ENCODE measurements at regions not wholly inside any gene's neighbourhood (a gene's known extent, or its start where the extent isn't known, plus 50 kb on each side); places are given as distances from the start of the nearest gene placed in this dataset.

DNA sequence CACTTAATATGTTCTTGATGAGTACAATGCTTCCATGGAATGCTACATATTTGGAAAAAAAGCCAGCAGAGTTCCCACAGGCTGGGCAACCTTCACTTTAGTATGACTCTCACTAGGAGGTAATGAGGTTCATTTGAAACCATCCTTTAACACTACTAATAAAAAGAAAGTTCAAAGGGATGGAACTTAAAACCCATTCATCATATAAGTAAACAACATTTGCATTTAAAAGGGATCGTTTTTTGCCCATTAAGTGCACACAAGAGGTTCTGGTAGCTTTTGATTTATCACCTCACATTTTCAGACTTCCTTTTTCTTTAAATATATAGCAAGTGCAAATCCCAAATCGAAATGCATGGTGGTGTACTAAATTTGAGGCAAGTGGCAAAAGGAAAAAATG lies 270.8 kb upstream of the DCC start:
- ChIA-PET POLR2A (no interaction called here), CTCF (no interaction called here)
- DNase-seq (ENCODE audit: low spot score) (no peak), ATAC-seq (no peak)
- H3K27ac Mint-ChIP-seq = no peak overlapping the region
- no peak overlapping the region for H3K4me3 Mint-ChIP-seq
- H3K4me1 Mint-ChIP-seq = peaks cover 14% of the 10 kb centered on the region
- peaks cover 23% of the 10 kb centered on the region for H3K36me3 Mint-ChIP-seq
- peaks cover 47% of the 10 kb centered on the region for H3K9me3 Mint-ChIP-seq
- no peak for TF ChIP-seq TEAD4 (CRISPR knock-in tag; IDR thresholded peaks at IDR 0.05)
- TF ChIP-seq TP53 (CRISPR knock-in tag; IDR thresholded peaks at IDR 0.05) = no peak
- TF ChIP-seq PRRX2 (CRISPR knock-in tag; IDR thresholded peaks at IDR 0.05) = no peak
- TF ChIP-seq, protein P1, sequence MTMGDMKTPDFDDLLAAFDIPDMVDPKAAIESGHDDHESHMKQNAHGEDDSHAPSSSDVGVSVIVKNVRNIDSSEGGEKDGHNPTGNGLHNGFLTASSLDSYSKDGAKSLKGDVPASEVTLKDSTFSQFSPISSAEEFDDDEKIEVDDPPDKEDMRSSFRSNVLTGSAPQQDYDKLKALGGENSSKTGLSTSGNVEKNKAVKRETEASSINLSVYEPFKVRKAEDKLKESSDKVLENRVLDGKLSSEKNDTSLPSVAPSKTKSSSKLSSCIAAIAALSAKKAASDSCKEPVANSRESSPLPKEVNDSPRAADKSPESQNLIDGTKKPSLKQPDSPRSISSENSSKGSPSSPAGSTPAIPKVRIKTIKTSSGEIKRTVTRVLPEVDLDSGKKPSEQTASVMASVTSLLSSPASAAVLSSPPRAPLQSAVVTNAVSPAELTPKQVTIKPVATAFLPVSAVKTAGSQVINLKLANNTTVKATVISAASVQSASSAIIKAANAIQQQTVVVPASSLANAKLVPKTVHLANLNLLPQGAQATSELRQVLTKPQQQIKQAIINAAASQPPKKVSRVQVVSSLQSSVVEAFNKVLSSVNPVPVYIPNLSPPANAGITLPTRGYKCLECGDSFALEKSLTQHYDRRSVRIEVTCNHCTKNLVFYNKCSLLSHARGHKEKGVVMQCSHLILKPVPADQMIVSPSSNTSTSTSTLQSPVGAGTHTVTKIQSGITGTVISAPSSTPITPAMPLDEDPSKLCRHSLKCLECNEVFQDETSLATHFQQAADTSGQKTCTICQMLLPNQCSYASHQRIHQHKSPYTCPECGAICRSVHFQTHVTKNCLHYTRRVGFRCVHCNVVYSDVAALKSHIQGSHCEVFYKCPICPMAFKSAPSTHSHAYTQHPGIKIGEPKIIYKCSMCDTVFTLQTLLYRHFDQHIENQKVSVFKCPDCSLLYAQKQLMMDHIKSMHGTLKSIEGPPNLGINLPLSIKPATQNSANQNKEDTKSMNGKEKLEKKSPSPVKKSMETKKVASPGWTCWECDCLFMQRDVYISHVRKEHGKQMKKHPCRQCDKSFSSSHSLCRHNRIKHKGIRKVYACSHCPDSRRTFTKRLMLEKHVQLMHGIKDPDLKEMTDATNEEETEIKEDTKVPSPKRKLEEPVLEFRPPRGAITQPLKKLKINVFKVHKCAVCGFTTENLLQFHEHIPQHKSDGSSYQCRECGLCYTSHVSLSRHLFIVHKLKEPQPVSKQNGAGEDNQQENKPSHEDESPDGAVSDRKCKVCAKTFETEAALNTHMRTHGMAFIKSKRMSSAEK (CRISPR knock-in tag; IDR thresholded peaks at IDR 0.05; ENCODE audit: borderline replicate concordance) = no peak
- TF ChIP-seq, protein P2, sequence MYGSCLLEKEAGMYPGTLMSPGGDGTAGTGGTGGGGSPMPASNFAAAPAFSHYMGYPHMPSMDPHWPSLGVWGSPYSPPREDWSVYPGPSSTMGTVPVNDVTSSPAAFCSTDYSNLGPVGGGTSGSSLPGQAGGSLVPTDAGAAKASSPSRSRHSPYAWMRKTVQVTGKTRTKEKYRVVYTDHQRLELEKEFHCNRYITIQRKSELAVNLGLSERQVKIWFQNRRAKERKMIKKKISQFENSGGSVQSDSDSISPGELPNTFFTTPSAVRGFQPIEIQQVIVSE (CRISPR knock-in tag; IDR thresholded peaks at IDR 0.05; ENCODE audit: borderline replicate concordance) = no peak
- no peak for TF ChIP-seq CREB1 (CRISPR knock-in tag; IDR thresholded peaks at IDR 0.05)
- TF ChIP-seq GTF2I (CRISPR knock-in tag; conservative IDR thresholded peaks at IDR 0.05) = no peak
- no peak for TF ChIP-seq TCF7 (CRISPR knock-in tag; IDR thresholded peaks at IDR 0.05; ENCODE audit: low read depth)
- no peak for TF ChIP-seq GABPB1 (CRISPR knock-in tag; IDR thresholded peaks at IDR 0.05)
- TF ChIP-seq, protein P3, sequence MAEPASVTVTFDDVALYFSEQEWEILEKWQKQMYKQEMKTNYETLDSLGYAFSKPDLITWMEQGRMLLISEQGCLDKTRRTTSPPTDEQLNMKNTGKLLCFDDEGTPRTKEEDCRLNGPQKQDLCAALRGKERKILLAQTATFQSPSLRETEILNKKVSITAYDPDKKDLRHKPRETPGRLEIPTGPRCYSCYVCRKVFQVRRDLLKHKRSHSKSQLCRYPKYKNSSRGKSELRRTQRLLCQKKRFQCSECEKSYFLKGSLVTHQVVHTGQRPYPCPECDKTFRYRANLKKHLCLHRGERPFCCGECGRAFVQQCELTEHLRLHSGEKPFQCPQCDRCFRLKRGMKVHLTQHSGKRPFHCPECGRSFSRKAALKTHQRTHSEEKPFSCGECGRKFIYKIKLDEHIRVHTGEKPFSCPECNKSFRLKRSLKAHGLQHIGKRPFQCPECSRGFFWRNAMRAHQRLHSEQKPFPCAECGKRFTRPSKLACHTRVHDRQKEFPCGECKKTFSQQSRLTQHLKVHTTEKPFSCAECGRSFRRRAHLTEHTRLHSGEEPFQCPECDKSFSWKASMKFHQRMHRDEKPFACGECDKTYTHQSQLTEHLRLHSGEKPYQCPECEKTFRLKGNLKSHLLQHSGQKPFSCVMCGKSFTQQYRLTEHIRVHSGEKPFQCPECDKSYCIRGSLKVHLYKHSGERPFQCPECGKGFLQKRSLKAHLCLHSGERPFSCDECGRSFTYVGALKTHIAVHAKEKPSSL (CRISPR knock-in tag; conservative IDR thresholded peaks at IDR 0.05) = no peak
- no peak for TF ChIP-seq JAZF1 (CRISPR knock-in tag; IDR thresholded peaks at IDR 0.05)
- no peak for TF ChIP-seq ZNF317 (CRISPR knock-in tag; IDR thresholded peaks at IDR 0.05; ENCODE audit: borderline replicate concordance, low read depth)
- TF ChIP-seq ZNF232 (CRISPR knock-in tag; IDR thresholded peaks at IDR 0.05) = no peak
- TF ChIP-seq, protein P4, sequence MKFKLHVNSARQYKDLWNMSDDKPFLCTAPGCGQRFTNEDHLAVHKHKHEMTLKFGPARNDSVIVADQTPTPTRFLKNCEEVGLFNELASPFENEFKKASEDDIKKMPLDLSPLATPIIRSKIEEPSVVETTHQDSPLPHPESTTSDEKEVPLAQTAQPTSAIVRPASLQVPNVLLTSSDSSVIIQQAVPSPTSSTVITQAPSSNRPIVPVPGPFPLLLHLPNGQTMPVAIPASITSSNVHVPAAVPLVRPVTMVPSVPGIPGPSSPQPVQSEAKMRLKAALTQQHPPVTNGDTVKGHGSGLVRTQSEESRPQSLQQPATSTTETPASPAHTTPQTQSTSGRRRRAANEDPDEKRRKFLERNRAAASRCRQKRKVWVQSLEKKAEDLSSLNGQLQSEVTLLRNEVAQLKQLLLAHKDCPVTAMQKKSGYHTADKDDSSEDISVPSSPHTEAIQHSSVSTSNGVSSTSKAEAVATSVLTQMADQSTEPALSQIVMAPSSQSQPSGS (CRISPR knock-in tag; IDR thresholded peaks at IDR 0.05; ENCODE audit: borderline replicate concordance, low read depth) = no peak
- no peak for TF ChIP-seq NFE2L1 (CRISPR knock-in tag; IDR thresholded peaks at IDR 0.05)
- TF ChIP-seq, protein P5, sequence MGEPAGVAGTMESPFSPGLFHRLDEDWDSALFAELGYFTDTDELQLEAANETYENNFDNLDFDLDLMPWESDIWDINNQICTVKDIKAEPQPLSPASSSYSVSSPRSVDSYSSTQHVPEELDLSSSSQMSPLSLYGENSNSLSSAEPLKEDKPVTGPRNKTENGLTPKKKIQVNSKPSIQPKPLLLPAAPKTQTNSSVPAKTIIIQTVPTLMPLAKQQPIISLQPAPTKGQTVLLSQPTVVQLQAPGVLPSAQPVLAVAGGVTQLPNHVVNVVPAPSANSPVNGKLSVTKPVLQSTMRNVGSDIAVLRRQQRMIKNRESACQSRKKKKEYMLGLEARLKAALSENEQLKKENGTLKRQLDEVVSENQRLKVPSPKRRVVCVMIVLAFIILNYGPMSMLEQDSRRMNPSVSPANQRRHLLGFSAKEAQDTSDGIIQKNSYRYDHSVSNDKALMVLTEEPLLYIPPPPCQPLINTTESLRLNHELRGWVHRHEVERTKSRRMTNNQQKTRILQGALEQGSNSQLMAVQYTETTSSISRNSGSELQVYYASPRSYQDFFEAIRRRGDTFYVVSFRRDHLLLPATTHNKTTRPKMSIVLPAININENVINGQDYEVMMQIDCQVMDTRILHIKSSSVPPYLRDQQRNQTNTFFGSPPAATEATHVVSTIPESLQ (CRISPR knock-in tag; IDR thresholded peaks at IDR 0.05) = no peak
- TF ChIP-seq CREM (CRISPR knock-in tag; IDR thresholded peaks at IDR 0.05) = no peak
- TF ChIP-seq, protein P6, sequence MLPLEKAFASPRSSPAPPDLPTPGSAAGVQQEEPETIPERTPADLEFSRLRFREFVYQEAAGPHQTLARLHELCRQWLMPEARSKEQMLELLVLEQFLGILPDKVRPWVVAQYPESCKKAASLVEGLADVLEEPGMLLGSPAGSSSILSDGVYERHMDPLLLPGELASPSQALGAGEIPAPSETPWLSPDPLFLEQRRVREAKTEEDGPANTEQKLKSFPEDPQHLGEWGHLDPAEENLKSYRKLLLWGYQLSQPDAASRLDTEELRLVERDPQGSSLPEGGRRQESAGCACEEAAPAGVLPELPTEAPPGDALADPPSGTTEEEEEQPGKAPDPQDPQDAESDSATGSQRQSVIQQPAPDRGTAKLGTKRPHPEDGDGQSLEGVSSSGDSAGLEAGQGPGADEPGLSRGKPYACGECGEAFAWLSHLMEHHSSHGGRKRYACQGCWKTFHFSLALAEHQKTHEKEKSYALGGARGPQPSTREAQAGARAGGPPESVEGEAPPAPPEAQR (CRISPR knock-in tag; IDR thresholded peaks at IDR 0.05) = no peak
- peaks cover 47% of the 10 kb centered on the region for H3K27me3 Mint-ChIP-seq (ENCODE audit: low read depth)
